Esophagus muscularis mucosa (tissue), 4 donors: ENCODE measurements at regions not wholly inside any gene's neighbourhood (a gene's known extent, or its start where the extent isn't known, plus 50 kb on each side); places are given as distances from the start of the nearest gene placed in this dataset.

Source experiments
- DNase-seq: peaks from one replicate; pipeline ENCODE4 v3.0.0-alpha.2; 2017; ENCODE audit errors: extremely low spot score
- H3K27ac ChIP-seq, 4 donors: fragments of 200-600 bp; sonication (generic); replicated peaks in 1 of 4; 1 replicate in 3 of 4; 2 replicates in 1 of 4; pipeline ENCODE4 v1.5.1; 2016 to 2019; ENCODE audit warnings: mild to moderate bottlenecking in 1 of 4
- H3K27me3 ChIP-seq, 4 donors: fragments of 200-600 bp; sonication (generic); one replicate each; pipeline versions ENCODE4 v1.5.1 to v1.6.0; 2016 to 2019
- H3K36me3 ChIP-seq, 4 donors: fragments of 200-600 bp; sonication (generic); one replicate each; pipeline ENCODE4 v1.5.1; 2016 to 2019
- H3K4me1 ChIP-seq, 4 donors: fragments of 200-600 bp; sonication (generic); one replicate each; pipeline ENCODE4 v1.5.1; 2016 to 2019
- H3K4me3 ChIP-seq, 4 donors: fragments of 200-600 bp; sonication (generic); 1 replicate in 2 of 4; 2 replicates in 2 of 4; pipeline ENCODE4 v1.5.1; 2016 to 2019; ENCODE audit warnings: mild to moderate bottlenecking in 4 of 4, moderate library complexity in 1 of 4
- H3K9me3 ChIP-seq, 4 donors: fragments of 200-600 bp; sonication (generic); 1 replicate in 3 of 4; 2 replicates in 1 of 4; pipeline ENCODE4 v1.5.1; 2016 to 2019
- EP300 ChIP-seq: sonication (generic); formaldehyde crosslinking; IDR thresholded peaks from one replicate; pipeline ENCODE4 v1.6.1; 2017; ENCODE audit warnings: antibody characterized with exemption
- POLR2A ChIP-seq: fragments of 450-650 bp; IDR thresholded peaks from one replicate; pipeline ENCODE4 v1.6.1; 2017; ENCODE audit warnings: antibody characterized with exemption, moderate library complexity, mild to moderate bottlenecking, low read depth
- POLR2AphosphoS5 ChIP-seq, 2 donors: sonication (generic); formaldehyde crosslinking; IDR thresholded peaks; one replicate each; pipeline ENCODE4 v1.6.1; 2017; ENCODE audit warnings: antibody characterized with exemption in 2 of 2
- WGBS: methylation state at CpG from one replicate; pipeline ENCODE4 v1.1.5; 2018; 5-methylcytosine and 5-hydroxymethylcytosine counted together
- intact Hi-C: fragments of 100-400 bp; cut with DNase I; formaldehyde crosslinking; loops from one replicate; pipeline ENCODE4 v1.15.1; 2023
- TF ChIP-seq, protein P1 (sequence below), 3 experiments: fragments of 200-600 bp in 2 of 3; fragments of 450-650 bp in 1 of 3; sonication (generic) in 2 of 3; IDR thresholded peaks; one replicate each; pipeline ENCODE4 v1.5.1; 2017 to 2019; ENCODE audit warnings: antibody characterized with exemption in 3 of 3, mild to moderate bottlenecking in 2 of 3, moderate library complexity in 1 of 3

DNA sequence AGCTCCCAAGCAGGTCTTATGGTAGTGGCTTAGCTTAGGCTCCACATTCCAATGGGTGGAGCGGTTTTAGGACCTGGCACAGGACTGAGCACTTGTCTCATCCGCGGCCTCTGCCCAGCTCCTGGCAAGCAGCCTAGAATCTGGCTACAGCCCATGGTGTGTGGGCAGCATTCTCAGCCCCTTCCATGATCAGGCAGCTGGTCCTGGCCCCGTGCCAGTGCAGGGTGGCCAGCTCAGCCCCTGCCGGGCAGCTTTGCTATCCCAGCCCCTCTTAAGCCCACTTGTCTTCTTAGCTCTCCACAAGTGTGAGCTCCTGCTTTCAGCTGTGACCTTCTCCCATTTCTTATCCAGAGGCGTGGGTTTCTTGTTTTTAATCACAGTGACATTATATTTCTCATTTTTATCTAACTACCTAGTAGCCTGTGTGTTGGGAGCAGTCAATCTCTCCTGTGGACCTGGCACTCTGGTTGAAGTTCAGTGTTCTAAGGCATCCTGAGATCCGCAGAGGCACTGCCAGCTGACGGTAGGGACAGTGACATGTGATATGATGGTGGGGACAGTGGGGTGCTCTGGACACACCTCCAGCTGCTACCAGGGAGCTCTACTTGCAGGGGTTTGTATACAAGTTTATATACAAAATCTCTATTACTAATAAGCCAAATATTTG, 84.5 kb upstream of the PRNP start:
- TF ChIP-seq POLR2AphosphoS5 (IDR thresholded peaks at IDR 0.05) (no peak), EP300 (no peak), POLR2A (no peak)
- TF ChIP-seq, protein P1, sequence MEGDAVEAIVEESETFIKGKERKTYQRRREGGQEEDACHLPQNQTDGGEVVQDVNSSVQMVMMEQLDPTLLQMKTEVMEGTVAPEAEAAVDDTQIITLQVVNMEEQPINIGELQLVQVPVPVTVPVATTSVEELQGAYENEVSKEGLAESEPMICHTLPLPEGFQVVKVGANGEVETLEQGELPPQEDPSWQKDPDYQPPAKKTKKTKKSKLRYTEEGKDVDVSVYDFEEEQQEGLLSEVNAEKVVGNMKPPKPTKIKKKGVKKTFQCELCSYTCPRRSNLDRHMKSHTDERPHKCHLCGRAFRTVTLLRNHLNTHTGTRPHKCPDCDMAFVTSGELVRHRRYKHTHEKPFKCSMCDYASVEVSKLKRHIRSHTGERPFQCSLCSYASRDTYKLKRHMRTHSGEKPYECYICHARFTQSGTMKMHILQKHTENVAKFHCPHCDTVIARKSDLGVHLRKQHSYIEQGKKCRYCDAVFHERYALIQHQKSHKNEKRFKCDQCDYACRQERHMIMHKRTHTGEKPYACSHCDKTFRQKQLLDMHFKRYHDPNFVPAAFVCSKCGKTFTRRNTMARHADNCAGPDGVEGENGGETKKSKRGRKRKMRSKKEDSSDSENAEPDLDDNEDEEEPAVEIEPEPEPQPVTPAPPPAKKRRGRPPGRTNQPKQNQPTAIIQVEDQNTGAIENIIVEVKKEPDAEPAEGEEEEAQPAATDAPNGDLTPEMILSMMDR (IDR thresholded peaks at IDR 0.05) = no peak
- H3K36me3 ChIP-seq = no peaks in the 10 kb centered on the region
- no peak overlapping the region for H3K27ac ChIP-seq
- no peaks in the 10 kb centered on the region for H3K9me3 ChIP-seq
- 54% methylated on average over 8 of the region's 8 CpGs for WGBS
- no peak overlapping the region for H3K4me3 ChIP-seq
- peak; percentile 89 for DNase-seq
- peaks cover 7 to 15% (median 11%) of the 10 kb centered on the region in 4 donors for H3K4me1 ChIP-seq
- H3K27me3 ChIP-seq = peaks cover 0 to 12% (median 0%) of the 10 kb centered on the region in 4 donors
- intact Hi-C loops = loop anchor here (10.0 kb wide), 1 partner anchor 343 kb away; no protein-coding TSS in a partner anchor

DNA sequence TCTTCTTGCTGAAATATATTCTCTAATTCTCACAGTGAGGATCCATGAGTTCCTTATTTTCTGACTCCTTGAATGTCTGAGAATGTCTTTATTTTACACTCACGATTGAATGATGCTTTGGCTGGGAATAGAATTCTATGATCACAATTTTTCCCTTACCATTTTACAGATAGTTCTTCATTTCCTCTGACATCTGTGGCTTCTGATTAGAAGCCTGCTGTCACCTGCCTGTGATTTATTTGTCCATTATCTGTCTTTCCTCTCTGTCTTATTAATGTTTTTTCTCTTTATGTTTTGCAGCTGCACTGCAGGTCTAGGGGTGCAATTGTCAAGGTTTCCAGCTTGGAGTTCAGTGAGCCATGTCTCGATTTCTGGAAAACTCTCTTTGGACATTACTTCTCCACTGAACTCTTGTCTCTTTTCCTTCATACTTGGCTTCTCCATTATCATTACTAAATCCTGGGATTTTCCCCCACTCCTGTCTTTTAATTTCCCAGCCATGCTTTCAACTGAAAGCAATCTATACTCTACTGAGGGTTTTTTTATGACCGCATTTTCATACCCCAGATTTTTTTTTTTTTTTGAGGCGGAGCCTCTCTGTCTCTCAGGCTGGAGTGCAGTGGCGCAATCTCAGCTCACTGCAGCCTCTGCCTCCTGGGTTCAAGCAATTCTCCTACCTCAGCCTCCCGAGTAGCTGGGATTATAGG, 85.8 kb upstream of the PRNP start:
- Histone ChIP-seq H3K4me1 (peaks cover 7 to 15% (median 11%) of the 10 kb centered on the region in 4 donors), H3K4me3 (no peak overlapping the region), H3K27me3 (peaks cover 0 to 12% (median 0%) of the 10 kb centered on the region in 4 donors), H3K27ac (no peak overlapping the region), H3K36me3 (no peaks in the 10 kb centered on the region), H3K9me3 (no peaks in the 10 kb centered on the region)
- TF ChIP-seq EP300 (no peak), POLR2AphosphoS5 (IDR thresholded peaks at IDR 0.05) (no peak), POLR2A (no peak)
- no peak for DNase-seq
- WGBS = 77% methylated on average over 6 of the region's 6 CpGs
- intact Hi-C loops = loop anchor here (10.0 kb wide), 1 partner anchor 344 kb away; no protein-coding TSS in a partner anchor

DNA sequence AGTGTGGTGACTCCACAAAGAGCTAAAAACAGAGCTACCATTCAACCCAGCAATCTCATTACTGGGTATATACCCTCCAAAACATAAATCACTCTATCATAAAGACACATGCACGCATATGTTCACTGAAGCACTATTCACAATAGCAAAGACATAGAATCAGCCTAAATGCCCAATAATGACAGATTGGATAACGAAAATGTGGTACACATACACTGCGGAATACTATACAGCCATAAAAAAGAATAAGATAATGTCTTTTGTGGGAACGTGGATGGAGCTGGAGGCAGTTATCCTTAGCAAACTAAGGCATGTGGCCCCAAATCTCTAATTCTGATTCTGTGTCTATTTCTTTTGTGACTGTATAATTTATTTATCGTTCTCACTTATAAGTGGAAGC, 89.0 kb upstream of the PRNP start:
- Histone ChIP-seq H3K27ac (no peak overlapping the region), H3K27me3 (peaks cover 0 to 18% (median 0%) of the 10 kb centered on the region in 4 donors), H3K4me3 (no peak overlapping the region), H3K9me3 (no peaks in the 10 kb centered on the region), H3K36me3 (no peaks in the 10 kb centered on the region), H3K4me1 (peaks cover 13 to 18% (median 16%) of the 10 kb centered on the region in 4 donors)
- WGBS = 92% methylated on average over 5 of the region's 5 CpGs
- TF ChIP-seq POLR2AphosphoS5 (IDR thresholded peaks at IDR 0.05) = no peak
- TF ChIP-seq EP300 = no peak
- no peak for TF ChIP-seq POLR2A
- TF ChIP-seq, protein P1 (IDR thresholded peaks at IDR 0.05) = no peak
- DNase-seq = peak; percentile 39
- intact Hi-C loops = no loop called here

DNA sequence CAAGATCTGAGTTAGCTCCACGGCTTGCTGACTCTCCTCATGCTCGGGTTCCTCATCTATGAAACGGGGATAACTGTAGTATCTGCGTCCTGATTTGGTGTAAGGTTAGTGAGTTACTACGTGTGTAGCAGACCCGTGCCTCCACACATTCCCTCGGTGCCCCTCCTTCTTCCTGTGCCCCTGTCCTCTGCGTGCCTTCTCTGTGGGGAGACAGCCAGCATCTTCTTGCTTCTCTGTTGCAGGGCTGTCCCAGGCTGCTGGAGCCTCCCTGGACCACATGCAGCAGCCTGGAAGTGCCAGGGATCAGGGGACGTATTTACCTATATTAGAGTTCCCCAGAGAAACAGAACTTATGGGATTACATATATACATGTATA, 93.1 kb upstream of the PRNP start:
- intact Hi-C loops = loop anchor here (2.0 to 5.0 kb wide), 2 partner anchors 342 to 481 kb away; no protein-coding TSS in a partner anchor
- Histone ChIP-seq H3K27me3 (peaks cover 0 to 12% (median 0%) of the 10 kb centered on the region in 4 donors), H3K4me3 (peak overlapping the region in 1 of 4 donors; percentile 44), H3K9me3 (no peaks in the 10 kb centered on the region), H3K27ac (no peak overlapping the region), H3K4me1 (peaks cover 7 to 14% (median 10%) of the 10 kb centered on the region in 4 donors), H3K36me3 (no peaks in the 10 kb centered on the region)
- TF ChIP-seq POLR2A = no peak
- TF ChIP-seq, protein P1 (IDR thresholded peaks at IDR 0.05) = no peak
- no peak for TF ChIP-seq POLR2AphosphoS5 (IDR thresholded peaks at IDR 0.05)
- no peak for TF ChIP-seq EP300
- DNase-seq = no peak
- WGBS = 70% methylated on average over 9 of the region's 9 CpGs
